GM18498 (cell line): ENCODE measurements at regions not wholly inside any gene's neighbourhood (a gene's known extent, or its start where the extent isn't known, plus 50 kb on each side); places are given as distances from the start of the nearest gene placed in this dataset.

Experiments used
- ATAC-seq: cut with Tn5 transposase; IDR thresholded peaks from one replicate; pipeline ENCODE4 v1.9.1; 2021; ENCODE audit warnings: mild to moderate bottlenecking, moderate library complexity; ENCODE audit not compliant: unreplicated experiment

- no peak for ATAC-seq
These were observed 55.5 kb upstream of the STC2 start for GRCh38 chr5:173383711-173384110.

- no peak for ATAC-seq
These were observed 50.5 kb upstream of the STC2 start for GRCh38 chr5:173378727-173379126.
